ENCODE measurements at regions not wholly inside any gene's neighbourhood (a gene's known extent, or its start where the extent isn't known, plus 50 kb on each side); places are given as distances from the start of the nearest gene placed in this dataset.

- no peak for DNase-seq (ENCODE audit: low read depth)
Observed at GRCh38 chr13:64912141-64912540, 2318.0 kb downstream of the PCDH9 start.

- no peak for DNase-seq (ENCODE audit: low read depth)
Observed at GRCh38 chr13:64910096-64910495, 2320.0 kb downstream of the PCDH9 start.

GRCh38 chr13:64909184-64909583 lies 2321.0 kb downstream of the PCDH9 start:
- no peak for DNase-seq (ENCODE audit: low read depth)

GRCh38 chr13:64900039-64900438 lies 2330.1 kb downstream of the PCDH9 start:
- DNase-seq (ENCODE audit: low read depth) = no peak

GRCh38 chr13:64884976-64885375 lies 2345.2 kb downstream of the PCDH9 start:
- no peak for DNase-seq (ENCODE audit: low read depth)

- DNase-seq (ENCODE audit: low read depth) = no peak
Observed at GRCh38 chr13:64877176-64877575, 2353.0 kb downstream of the PCDH9 start.

GRCh38 chr13:64871742-64872141 lies 2358.4 kb downstream of the PCDH9 start:
- no peak for DNase-seq (ENCODE audit: low read depth)

- DNase-seq (ENCODE audit: low read depth) = no peak
Observed at GRCh38 chr13:64869539-64869938, 2360.6 kb downstream of the PCDH9 start.

- no peak for DNase-seq (ENCODE audit: low read depth)
Observed at GRCh38 chr13:64867856-64868255, 2362.3 kb downstream of the PCDH9 start.

GRCh38 chr13:64866331-64866730 lies 2363.8 kb downstream of the PCDH9 start:
- DNase-seq (ENCODE audit: low read depth) = no peak

- no peak for DNase-seq (ENCODE audit: low read depth)
Observed at GRCh38 chr13:64855506-64855905, 2374.6 kb downstream of the PCDH9 start.

- DNase-seq (ENCODE audit: low read depth) = no peak
Observed at GRCh38 chr13:64850017-64850416, 2380.1 kb downstream of the PCDH9 start.

GRCh38 chr13:64849196-64849595 lies 2380.9 kb downstream of the PCDH9 start:
- no peak for DNase-seq (ENCODE audit: low read depth)

- DNase-seq (ENCODE audit: low read depth) = no peak
Observed at GRCh38 chr13:64847767-64848166, 2382.4 kb downstream of the PCDH9 start.

GRCh38 chr13:64845110-64845509 lies 2385.0 kb downstream of the PCDH9 start:
- DNase-seq (ENCODE audit: low read depth) = no peak

GRCh38 chr13:64819081-64819480 lies 2411.1 kb downstream of the PCDH9 start:
- no peak for DNase-seq (ENCODE audit: low read depth)

- no peak for DNase-seq (ENCODE audit: low read depth)
Observed at GRCh38 chr13:64817691-64818090, 2412.4 kb downstream of the PCDH9 start.

- no peak for DNase-seq (ENCODE audit: low read depth)
Observed at GRCh38 chr13:64810750-64811149, 2419.4 kb downstream of the PCDH9 start.

- no peak for DNase-seq (ENCODE audit: low read depth)
Observed at GRCh38 chr13:64808704-64809103, 2421.4 kb downstream of the PCDH9 start.

- DNase-seq (ENCODE audit: low read depth) = no peak
Observed at GRCh38 chr13:64801768-64802167, 2428.4 kb downstream of the PCDH9 start.

GRCh38 chr13:64798422-64798821 lies 2431.7 kb downstream of the PCDH9 start:
- no peak for DNase-seq (ENCODE audit: low read depth)

GRCh38 chr13:64793592-64793991 lies 2436.5 kb downstream of the PCDH9 start:
- DNase-seq (ENCODE audit: low read depth) = no peak

- no peak for DNase-seq (ENCODE audit: low read depth)
Observed at GRCh38 chr13:64793131-64793530, 2437.0 kb downstream of the PCDH9 start.

- no peak for DNase-seq (ENCODE audit: low read depth)
Observed at GRCh38 chr13:64791373-64791772, 2438.8 kb downstream of the PCDH9 start.

- no peak for DNase-seq (ENCODE audit: low read depth)
Observed at GRCh38 chr13:64782466-64782865, 2447.7 kb downstream of the PCDH9 start.
